Large intestine (tissue), 3 donors: ENCODE measurements at regions not wholly inside any gene's neighbourhood (a gene's known extent, or its start where the extent isn't known, plus 50 kb on each side); places are given as distances from the start of the nearest gene placed in this dataset.

Experiments
- DNase-seq, 2 donors: peaks; one replicate each; pipeline versions ENCODE4 v3.0.0 to v3.0.0-alpha.2; 2013
- H3K27ac ChIP-seq: one replicate; pipeline ENCODE4 v1.5.1; 2013; ENCODE audit warnings: low read length
- H3K27me3 ChIP-seq: 2 replicates; pipeline ENCODE4 v1.6.1; 2013; ENCODE audit warnings: low read length; ENCODE audit not compliant: control insufficient read depth, insufficient read depth
- H3K36me3 ChIP-seq: 2 replicates; pipeline ENCODE4 v1.6.1; 2013; ENCODE audit warnings: low read length; ENCODE audit not compliant: control insufficient read depth, insufficient read depth
- H3K4me1 ChIP-seq: one replicate; pipeline ENCODE4 v1.6.1; 2013; ENCODE audit warnings: low read length; ENCODE audit not compliant: control insufficient read depth, insufficient read depth
- H3K4me3 ChIP-seq: one replicate; pipeline ENCODE4 v1.5.1; 2013; ENCODE audit warnings: low read length
- H3K9me3 ChIP-seq: one replicate; pipeline ENCODE4 v1.6.1; 2013; ENCODE audit warnings: mild to moderate bottlenecking, low read depth, low read length, moderate library complexity; ENCODE audit not compliant: control insufficient read depth
- WGBS: methylation state at CpG from one replicate; pipeline ENCODE4 v1.1.5; 2013; ENCODE audit warnings: low lambda C conversion rate; ENCODE audit not compliant: insufficient coverage; 5-methylcytosine and 5-hydroxymethylcytosine counted together

DNA sequence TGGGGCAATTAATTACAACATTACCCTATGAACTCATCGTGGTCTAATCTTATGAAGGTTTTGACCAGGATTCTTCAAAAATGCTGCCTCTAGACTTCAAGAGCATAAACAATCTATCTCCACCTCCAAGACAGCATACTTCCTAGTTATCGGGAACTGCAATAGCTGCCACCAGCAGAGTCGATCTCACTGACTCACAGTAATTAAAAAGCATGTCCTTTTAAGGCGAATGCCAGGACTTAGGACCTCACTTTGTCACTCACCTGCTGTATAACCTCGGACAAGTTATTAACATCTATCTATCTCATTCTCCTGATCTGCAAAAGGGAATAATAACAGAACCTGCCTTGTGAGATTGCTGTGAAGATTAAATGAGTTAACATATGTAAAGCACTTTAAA, 666.0 kb upstream of the COBL start:
- WGBS = no CpG with 5 or more reads among the region's 5 CpGs
- DNase-seq = peak; percentile 9 to 55
- Histone ChIP-seq H3K36me3 (no peaks in the 10 kb centered on the region), H3K27me3 (no peaks in the 10 kb centered on the region), H3K27ac (no peak overlapping the region), H3K4me1 (peaks cover 2% of the 10 kb centered on the region), H3K4me3 (no peak overlapping the region), H3K9me3 (no peaks in the 10 kb centered on the region)

DNA sequence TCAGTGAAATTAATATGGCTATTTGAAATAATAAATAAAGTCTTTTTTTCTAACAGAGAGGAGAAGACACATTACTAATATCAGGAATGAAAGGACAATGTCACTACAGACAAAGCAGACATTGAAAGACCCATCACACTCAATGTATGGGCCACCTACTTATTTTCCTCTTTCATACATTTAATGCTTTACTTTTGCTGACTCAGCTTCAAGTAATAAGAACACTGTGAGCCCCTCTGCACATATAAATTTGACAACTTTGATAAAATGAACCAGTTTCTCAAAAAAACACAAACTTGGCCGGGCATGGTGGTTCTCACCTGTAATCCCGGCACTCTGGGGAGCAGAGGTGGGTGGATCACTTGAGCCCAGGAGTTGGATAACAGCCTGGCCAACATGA, 664.2 kb upstream of the COBL start:
- H3K4me3 ChIP-seq = no peak overlapping the region
- H3K4me1 ChIP-seq = peaks cover 2% of the 10 kb centered on the region

DNA sequence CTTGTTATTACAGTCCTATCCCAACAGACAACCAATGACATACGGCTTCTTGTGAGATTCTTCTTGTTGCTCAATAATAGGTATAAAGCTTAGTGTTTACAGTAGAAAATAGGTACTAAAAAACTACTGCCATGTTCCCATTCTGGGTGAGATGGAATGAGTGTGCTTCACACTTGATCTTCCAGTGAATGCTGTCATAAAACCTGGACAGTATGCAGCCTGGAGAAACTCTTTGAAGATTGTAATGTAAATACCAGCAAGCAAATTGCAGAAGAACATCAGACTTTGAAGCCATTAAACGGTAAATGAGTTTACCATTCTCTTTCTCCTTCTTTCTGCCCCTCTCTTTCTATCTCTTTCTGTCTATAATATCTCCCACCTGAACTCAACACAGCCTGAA, 663.7 kb upstream of the COBL start:
- WGBS = no CpG with 5 or more reads among the region's 2 CpGs
- Histone ChIP-seq H3K27me3 (no peaks in the 10 kb centered on the region), H3K9me3 (no peaks in the 10 kb centered on the region), H3K27ac (no peak overlapping the region), H3K36me3 (no peaks in the 10 kb centered on the region), H3K4me3 (no peak overlapping the region), H3K4me1 (peaks cover 2% of the 10 kb centered on the region)
- peak; percentile 4 to 59 for DNase-seq

More for the DNA sequence above, 664.2 kb upstream of the COBL start:
- no peak overlapping the region for H3K27ac ChIP-seq
- no peaks in the 10 kb centered on the region for H3K27me3 ChIP-seq
- H3K9me3 ChIP-seq = no peaks in the 10 kb centered on the region
- no peak for DNase-seq
- no CpG with 5 or more reads among the region's 2 CpGs for WGBS
- no peaks in the 10 kb centered on the region for H3K36me3 ChIP-seq

DNA sequence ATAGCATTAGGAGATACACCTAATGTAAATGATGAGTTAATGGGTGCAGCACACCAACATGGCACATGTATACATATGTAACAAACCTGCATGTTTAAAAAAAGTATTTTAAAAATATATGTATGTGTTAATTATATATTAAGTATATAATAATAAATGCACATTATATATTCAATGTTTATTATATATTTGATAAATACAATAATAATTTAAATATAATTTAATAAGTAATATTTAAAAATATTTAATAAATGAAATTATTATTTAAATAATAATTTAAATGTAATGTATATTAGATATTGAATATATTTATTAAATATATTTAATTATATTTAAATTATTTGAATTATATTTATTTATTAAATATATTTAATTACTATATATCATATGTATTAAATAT, 661.3 kb upstream of the COBL start:
- H3K27ac ChIP-seq = no peak overlapping the region
- H3K27me3 ChIP-seq = no peaks in the 10 kb centered on the region
- peaks cover 2% of the 10 kb centered on the region for H3K4me1 ChIP-seq
- H3K4me3 ChIP-seq = no peak overlapping the region
- no peaks in the 10 kb centered on the region for H3K36me3 ChIP-seq
- no peaks in the 10 kb centered on the region for H3K9me3 ChIP-seq
- DNase-seq = no peak

DNA sequence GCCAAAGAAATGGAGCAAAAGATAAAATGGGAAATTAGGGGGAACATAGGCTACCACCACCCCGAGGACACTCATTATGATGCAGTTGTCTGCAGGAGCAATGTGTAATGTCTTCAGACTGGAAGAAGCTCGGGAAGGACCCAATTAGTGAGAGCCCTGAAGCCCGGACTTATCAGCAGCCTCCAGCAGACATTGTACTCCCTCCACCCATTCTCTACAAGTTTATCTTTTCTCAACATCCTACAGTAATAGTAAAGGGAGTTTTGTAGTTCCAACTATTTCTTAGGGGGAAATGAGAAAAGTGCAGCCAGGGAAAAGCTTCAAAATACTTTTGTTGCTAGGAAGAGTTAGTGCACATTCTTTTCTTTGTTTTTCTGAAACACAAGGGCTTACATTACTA, 657.3 kb upstream of the COBL start:
- Histone ChIP-seq H3K27ac (no peak overlapping the region), H3K4me3 (no peak overlapping the region), H3K36me3 (no peaks in the 10 kb centered on the region), H3K9me3 (no peaks in the 10 kb centered on the region), H3K27me3 (no peaks in the 10 kb centered on the region), H3K4me1 (no peaks in the 10 kb centered on the region)
- DNase-seq = peak in 1 of 2 donors; percentile 5
- 80% methylated on average over 1 of the region's 3 CpGs for WGBS

DNA sequence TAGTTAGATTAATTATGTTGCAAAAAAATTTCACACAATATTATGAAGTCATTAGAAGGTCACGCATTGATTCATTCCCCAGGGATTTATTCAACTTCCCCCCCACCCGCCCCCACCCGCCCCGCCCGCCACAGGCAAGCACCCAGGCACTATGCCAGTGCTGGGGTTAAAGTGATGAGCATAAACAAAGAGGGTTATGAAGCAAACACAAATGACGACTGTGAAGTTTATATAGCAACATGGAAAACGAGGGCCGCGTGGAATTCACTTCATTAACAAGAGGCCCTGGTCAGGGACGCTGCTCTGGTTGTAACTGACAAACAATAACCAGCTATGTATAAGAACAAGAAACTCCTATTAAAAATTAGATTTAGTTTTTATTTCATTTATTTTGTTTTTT, 656.5 kb upstream of the COBL start:
- H3K36me3 ChIP-seq = no peaks in the 10 kb centered on the region
- no peaks in the 10 kb centered on the region for H3K9me3 ChIP-seq
- no peaks in the 10 kb centered on the region for H3K27me3 ChIP-seq
- H3K4me1 ChIP-seq = no peaks in the 10 kb centered on the region
- H3K27ac ChIP-seq = no peak overlapping the region
- no peak overlapping the region for H3K4me3 ChIP-seq
- no peak for DNase-seq
- 94% methylated on average over 3 of the region's 10 CpGs for WGBS

DNA sequence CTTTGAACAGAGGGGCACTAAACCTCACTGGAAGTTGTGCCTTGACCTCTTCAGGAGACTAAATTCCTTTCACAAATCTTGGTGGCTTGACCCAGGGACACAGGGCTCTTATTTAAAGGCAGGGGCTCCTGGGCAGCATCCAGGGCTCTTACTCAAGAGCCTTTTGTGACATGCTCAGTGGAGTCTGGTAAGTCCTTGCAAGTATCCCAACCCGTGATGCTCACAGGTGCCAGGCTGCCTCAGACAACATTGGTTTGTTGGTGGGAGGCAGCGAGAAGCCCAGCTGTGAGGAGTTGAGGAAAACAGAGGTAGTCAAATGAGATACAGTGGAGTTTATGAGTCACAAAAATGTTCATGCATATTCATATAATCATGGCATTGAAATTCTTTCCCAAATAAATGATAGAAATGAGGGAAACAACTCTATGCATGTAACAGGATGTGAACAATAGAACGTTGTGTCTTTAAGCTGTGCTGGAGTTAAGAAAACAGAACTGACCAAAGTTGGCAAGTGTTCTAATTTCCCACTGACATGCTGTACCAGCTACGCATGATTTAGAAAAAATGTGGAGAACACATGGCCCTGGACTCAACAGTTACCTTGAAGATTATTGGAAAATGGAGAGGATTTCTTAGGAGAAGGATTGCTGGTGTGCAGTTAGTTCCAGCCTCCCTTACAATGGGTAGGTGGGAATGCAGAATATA, 654.5 kb upstream of the COBL start:
- Histone ChIP-seq H3K4me3 (no peak overlapping the region), H3K27me3 (no peaks in the 10 kb centered on the region), H3K36me3 (no peaks in the 10 kb centered on the region), H3K4me1 (no peaks in the 10 kb centered on the region), H3K9me3 (no peaks in the 10 kb centered on the region), H3K27ac (no peak overlapping the region)
- no CpG with 5 or more reads among the region's 4 CpGs for WGBS
- DNase-seq = no peak

DNA sequence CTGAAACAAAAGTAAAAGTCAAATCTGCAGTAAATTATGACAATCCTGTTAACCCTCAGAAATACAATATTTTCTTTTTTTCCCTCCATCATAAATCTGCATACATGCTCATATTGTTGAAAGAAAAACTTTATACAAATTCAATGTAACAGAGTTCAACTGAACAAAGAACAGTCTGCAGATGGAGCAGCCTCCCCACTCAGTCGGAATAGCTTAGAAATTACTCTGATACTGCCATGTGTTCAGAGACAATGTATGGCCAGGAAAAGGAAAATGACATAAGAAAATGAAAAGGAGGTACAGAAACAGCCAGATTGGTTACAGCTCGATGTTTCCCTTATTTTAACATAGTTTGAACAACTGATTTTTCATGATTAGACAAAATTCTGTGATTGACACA, 651.9 kb upstream of the COBL start:
- H3K9me3 ChIP-seq = no peaks in the 10 kb centered on the region
- WGBS = 83% methylated on average over 1 of the region's 2 CpGs
- H3K27me3 ChIP-seq = no peaks in the 10 kb centered on the region
- no peak overlapping the region for H3K27ac ChIP-seq
- H3K36me3 ChIP-seq = no peaks in the 10 kb centered on the region
- no peak overlapping the region for H3K4me3 ChIP-seq
- H3K4me1 ChIP-seq = no peaks in the 10 kb centered on the region
- no peak for DNase-seq

DNA sequence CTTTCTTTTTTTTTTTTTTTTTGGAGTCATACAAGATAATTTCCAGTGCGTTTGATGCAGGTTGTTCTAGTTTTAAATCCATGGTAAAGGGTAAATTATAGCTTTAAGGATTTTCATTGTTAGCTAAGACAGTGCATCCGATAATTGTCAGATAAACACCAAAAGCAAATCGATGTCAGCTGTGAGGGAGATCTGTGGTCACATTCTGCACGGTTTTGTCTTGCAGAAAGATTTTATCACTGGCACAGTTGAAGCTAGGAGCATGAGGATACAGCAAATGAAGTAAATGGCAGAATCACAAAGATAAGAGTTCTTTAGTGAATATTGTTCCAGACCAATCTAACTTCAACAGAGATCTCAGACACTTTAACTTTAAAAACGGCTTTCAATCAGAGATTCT, 648.8 kb upstream of the COBL start:
- DNase-seq = no peak
- no peak overlapping the region for H3K4me3 ChIP-seq
- no peaks in the 10 kb centered on the region for H3K9me3 ChIP-seq
- no peaks in the 10 kb centered on the region for H3K4me1 ChIP-seq
- 78% methylated on average over 1 of the region's 5 CpGs for WGBS
- no peak overlapping the region for H3K27ac ChIP-seq
- H3K36me3 ChIP-seq = no peaks in the 10 kb centered on the region
- no peaks in the 10 kb centered on the region for H3K27me3 ChIP-seq

DNA sequence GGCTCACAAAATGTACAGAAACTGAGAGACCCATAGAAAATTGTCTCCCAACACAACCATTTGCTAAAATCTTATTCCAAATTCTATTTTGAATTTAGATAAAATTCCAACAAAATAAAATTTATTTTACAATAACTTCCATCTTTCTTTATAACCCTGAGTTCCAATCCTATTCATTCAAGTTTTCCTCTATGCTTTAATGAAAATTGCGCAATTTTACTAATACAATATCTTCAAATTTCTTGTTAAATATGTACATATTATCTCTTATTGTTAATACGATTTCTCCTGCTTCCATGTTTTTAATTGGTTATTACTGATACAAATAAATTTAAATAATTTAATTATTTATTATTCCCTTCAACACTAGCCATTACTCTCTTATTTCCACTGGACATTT, 645.2 kb upstream of the COBL start:
- no peak overlapping the region for H3K4me3 ChIP-seq
- no peak for DNase-seq
- no peak overlapping the region for H3K27ac ChIP-seq
- no peaks in the 10 kb centered on the region for H3K27me3 ChIP-seq
- no peaks in the 10 kb centered on the region for H3K4me1 ChIP-seq
- WGBS = 71% methylated on average over 2 of the region's 2 CpGs
- no peaks in the 10 kb centered on the region for H3K9me3 ChIP-seq
- no peaks in the 10 kb centered on the region for H3K36me3 ChIP-seq

DNA sequence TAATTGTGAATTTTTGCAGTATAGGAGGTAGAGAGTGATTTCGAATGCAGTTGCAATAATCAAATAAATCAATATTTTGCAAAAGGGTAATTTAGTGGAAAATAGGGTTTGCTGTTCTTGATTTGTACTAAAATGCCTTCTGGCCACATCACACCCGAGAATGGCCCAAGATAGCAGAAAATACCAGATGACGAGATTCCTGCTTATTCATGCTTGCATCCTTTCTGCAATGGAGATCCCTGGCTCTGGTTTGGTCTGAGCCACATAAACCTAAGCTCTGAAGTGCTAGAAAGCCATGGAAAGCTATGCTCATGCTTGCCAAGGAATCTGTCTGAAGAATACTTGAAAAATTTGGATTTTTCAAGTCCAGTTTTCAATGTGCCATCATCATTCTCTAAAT, 634.2 kb upstream of the COBL start:
- DNase-seq = no peak
- Histone ChIP-seq H3K4me1 (no peaks in the 10 kb centered on the region), H3K4me3 (no peak overlapping the region), H3K36me3 (no peaks in the 10 kb centered on the region), H3K27me3 (no peaks in the 10 kb centered on the region), H3K27ac (no peak overlapping the region), H3K9me3 (no peaks in the 10 kb centered on the region)
- WGBS = 91% methylated on average over 1 of the region's 3 CpGs
